SH-SY5Y (cell line): ENCODE measurements at regions not wholly inside any gene's neighbourhood (a gene's known extent, or its start where the extent isn't known, plus 50 kb on each side); places are given as distances from the start of the nearest gene placed in this dataset.

Experiments
- GATA2 ChIP-seq: IDR thresholded peaks from 2 replicates; pipeline ENCODE4 v1.6.1; 2011; ENCODE audit warnings: mild to moderate bottlenecking, low read depth, low read length
- GATA3 ChIP-seq: IDR thresholded peaks from 2 replicates; pipeline ENCODE4 v1.6.1; 2011; ENCODE audit warnings: low read depth, mild to moderate bottlenecking, low read length, moderate library complexity

DNA sequence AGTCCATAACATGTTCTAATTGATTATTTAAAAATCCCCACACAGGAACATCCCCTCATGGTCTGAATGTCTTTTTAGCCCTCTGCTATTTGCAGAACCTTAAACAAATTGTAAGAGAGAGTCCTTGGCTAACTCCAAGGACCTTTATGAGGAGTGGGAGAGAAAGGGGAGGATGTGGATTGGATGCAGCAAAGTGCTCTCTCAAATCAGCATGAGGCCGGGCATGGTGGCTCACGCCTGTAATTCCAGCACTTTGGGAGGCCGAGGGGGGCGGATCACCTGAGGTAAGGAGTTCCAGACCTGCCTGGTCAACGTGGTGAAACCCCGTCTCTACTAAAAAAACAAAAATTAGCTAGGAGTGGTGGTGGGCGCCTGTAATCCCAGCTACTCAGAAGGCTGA is 154.8 kb downstream of the TGFB2 start:
- TF ChIP-seq GATA2 (no peak), GATA3 (no peak)
